Heart left ventricle (tissue), 16 donors: ENCODE measurements at regions not wholly inside any gene's neighbourhood (a gene's known extent, or its start where the extent isn't known, plus 50 kb on each side); places are given as distances from the start of the nearest gene placed in this dataset.

Source experiments
- ATAC-seq, 4 donors: fragments of 200-7000 bp; cut with Tn5 transposase; one replicate each; pipeline ENCODE4 v1.9.1; 2020 to 2022; ENCODE audit warnings: moderate library complexity in 4 of 4, mild to moderate bottlenecking in 3 of 4, moderate number of reproducible peaks in 1 of 4
- DNase-seq, 5 donors: peaks; one replicate each; pipeline ENCODE4 v3.0.0-alpha.2; 2020
- H3K27ac ChIP-seq, 12 donors: fragments of 200-600 bp; sonication (generic) in 4 of 12; one replicate each; pipeline versions ENCODE4 v1.5.0 to v1.8.0; 2016 to 2022; ENCODE audit warnings: mild to moderate bottlenecking in 2 of 12
- H3K27me3 ChIP-seq, 9 donors: fragments of 200-600 bp; sonication (generic) in 2 of 9; one replicate each; pipeline versions ENCODE4 v1.5.1 to v1.8.0; 2016 to 2022; ENCODE audit warnings: mild to moderate bottlenecking in 3 of 9
- H3K36me3 ChIP-seq, 9 donors: fragments of 200-600 bp; sonication (generic) in 2 of 9; one replicate each; pipeline versions ENCODE4 v1.5.0 to v1.8.0; 2018 to 2022; ENCODE audit warnings: mild to moderate bottlenecking in 2 of 9
- H3K4me1 ChIP-seq, 12 donors: fragments of 200-600 bp; sonication (generic) in 4 of 12; one replicate each; pipeline versions ENCODE4 v1.5.0 to v1.8.0; 2016 to 2022; ENCODE audit warnings: mild to moderate bottlenecking in 3 of 12
- H3K4me3 ChIP-seq, 12 donors: fragments of 200-600 bp; sonication (generic) in 4 of 12; one replicate each; pipeline versions ENCODE4 v1.5.0 to v1.8.0; 2017 to 2022; ENCODE audit warnings: mild to moderate bottlenecking in 9 of 12, moderate library complexity in 4 of 12
- H3K9me3 ChIP-seq, 12 donors: fragments of 200-600 bp; sonication (generic) in 4 of 12; one replicate each; pipeline versions ENCODE4 v1.5.0 to v1.8.0; 2016 to 2022; ENCODE audit warnings: mild to moderate bottlenecking in 1 of 12
- POLR2A ChIP-seq, 2 donors: fragments of 450-650 bp; IDR thresholded peaks; one replicate each; pipeline ENCODE4 v1.6.1; 2017; ENCODE audit warnings: antibody characterized with exemption in 2 of 2, mild to moderate bottlenecking in 2 of 2, moderate library complexity in 2 of 2
- WGBS, 4 donors: extraction: QIAGEN DNeasy Blood & Tissue Kit in 2 of 4; methylation state at CpG; one replicate each; pipeline versions ENCODE4 v1.1.5 to v1.1.7; 2013 to 2018; 5-methylcytosine and 5-hydroxymethylcytosine counted together
- intact Hi-C, 10 donors: fragments of 100-400 bp; cut with DNase I; formaldehyde crosslinking; loops; one replicate each; pipeline versions ENCODE4 v1.11.1 to v1.14.2; 2022
- TF ChIP-seq, protein P1 (sequence below), 12 donors: fragments of 200-600 bp; sonication (generic) in 4 of 12; IDR thresholded peaks; one replicate each; pipeline versions ENCODE4 v1.5.0 to v1.8.0; 2018 to 2022; ENCODE audit warnings: antibody characterized with exemption in 12 of 12, mild to moderate bottlenecking in 5 of 12
- donor health status: ischemic (EF 13 %, LVEDD 7.1; RV severe dilation, severe dysfunction).
- donor health status: healthy with polysubstance abuse.
- donor health status: DM: no; HTN: yes; CAD: no.
- donor health status: DM: no; HTN: no; CAD: no.
- donor health status: ischemic (EF 25% LVEDD 6.9; RV normal size, moderate dysfunction).
- donor health status: ischemic (EF 25% LVEDD 5.7; RV mildly dilated, moderate dysfunction).
- donor health status: healthy.
- donor health status: DM: yes; HTN: yes; CAD: no.
- donor health status: ischemic (EF 35%, LVEDD 5.7; RV mildly dilated, moderate dysfunction).
- donor health status: nonischemic (EF 11% LVEDD 7.7; RV severe dilation, severe dysfunction).
- donor health status: DM: yes; HTN: yes; CAD: no.
- donor health status: PGD.
- donor health status: ischemic (EF 29% LVEDD 5.4; RV normal size, mild dysfunction).
- donor health status: nonischemic (EF 23%, LVEDD 6.1; RV moderate dilation, normal function).

- Histone ChIP-seq H3K27ac (no peak overlapping the region), H3K4me1 (peaks cover 0 to 27% (median 8%) of the 10 kb centered on the region in 12 donors), H3K4me3 (peak overlapping the region in 5 of 12 donors; percentile 8 to 32 (median 9)), H3K36me3 (no peaks in the 10 kb centered on the region), H3K27me3 (no peaks in the 10 kb centered on the region), H3K9me3 (no peaks in the 10 kb centered on the region)
- DNase-seq (peak; percentile 68 to 83 (median 71)), ATAC-seq (peak; percentile 87 to 97 (median 93))
- intact Hi-C loops = loop anchor here (2.0 to 10.0 kb wide), 14 partner anchors 105 to 279 kb away; partner anchors contain the start of gene FGF18 (in 2 of the 10)
- 6 to 13% (median 9%) methylated on average over 17 to 28 of the region's 28 CpGs for WGBS, 4 donors
- no peak for TF ChIP-seq POLR2A (IDR thresholded peaks at IDR 0.05)
- TF ChIP-seq, protein P1, sequence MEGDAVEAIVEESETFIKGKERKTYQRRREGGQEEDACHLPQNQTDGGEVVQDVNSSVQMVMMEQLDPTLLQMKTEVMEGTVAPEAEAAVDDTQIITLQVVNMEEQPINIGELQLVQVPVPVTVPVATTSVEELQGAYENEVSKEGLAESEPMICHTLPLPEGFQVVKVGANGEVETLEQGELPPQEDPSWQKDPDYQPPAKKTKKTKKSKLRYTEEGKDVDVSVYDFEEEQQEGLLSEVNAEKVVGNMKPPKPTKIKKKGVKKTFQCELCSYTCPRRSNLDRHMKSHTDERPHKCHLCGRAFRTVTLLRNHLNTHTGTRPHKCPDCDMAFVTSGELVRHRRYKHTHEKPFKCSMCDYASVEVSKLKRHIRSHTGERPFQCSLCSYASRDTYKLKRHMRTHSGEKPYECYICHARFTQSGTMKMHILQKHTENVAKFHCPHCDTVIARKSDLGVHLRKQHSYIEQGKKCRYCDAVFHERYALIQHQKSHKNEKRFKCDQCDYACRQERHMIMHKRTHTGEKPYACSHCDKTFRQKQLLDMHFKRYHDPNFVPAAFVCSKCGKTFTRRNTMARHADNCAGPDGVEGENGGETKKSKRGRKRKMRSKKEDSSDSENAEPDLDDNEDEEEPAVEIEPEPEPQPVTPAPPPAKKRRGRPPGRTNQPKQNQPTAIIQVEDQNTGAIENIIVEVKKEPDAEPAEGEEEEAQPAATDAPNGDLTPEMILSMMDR (IDR thresholded peaks at IDR 0.05) = peak in 11 of 12 donors; percentile 21 to 71 (median 64)
Measured at GRCh38 chr5:171629628-171630349, 155.8 kb upstream of the SMIM23 start.

DNA sequence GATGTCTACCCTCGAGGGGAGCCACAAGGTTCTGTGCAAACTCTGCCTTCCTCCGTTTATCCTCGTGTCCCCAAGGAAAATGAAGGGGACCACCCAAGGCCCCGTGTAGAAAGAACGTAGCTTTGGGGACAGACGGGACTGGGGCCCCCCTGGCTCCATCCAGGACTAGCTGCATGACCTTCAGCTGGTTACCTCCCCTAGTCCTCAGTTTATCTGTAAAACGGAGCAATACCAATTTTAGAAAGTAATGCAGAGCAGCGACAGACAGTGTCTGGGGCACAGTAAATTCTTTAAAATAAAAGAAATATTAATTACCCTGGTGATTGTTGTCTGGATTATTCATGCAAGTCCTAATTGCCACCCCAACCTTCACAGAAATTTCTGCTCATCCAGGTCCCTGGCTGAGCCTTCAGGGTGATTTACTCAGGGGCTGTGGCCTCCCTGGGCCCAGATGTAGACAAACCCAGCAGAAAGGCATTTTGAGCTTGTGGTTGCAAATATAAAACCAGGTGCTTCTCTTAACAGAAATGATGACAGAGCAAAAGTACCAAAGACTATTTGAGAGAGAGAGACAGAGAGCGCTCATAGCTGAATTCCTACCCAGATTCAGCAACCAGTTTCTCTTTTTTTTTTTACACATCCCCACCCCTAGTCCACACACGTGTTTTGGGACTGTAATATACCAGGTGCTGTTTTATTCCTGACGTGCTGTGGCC is 155.1 kb upstream of the SMIM23 start:
- peak overlapping the region in 4 of 12 donors; percentile 8 to 32 (median 8) for H3K4me3 ChIP-seq
- intact Hi-C loops = loop anchor here in 9 of 10 donors (2.0 to 10.0 kb wide), 12 partner anchors 104 to 277 kb away; partner anchors contain the start of gene FGF18 (in 1 of the 9)
- DNase-seq (no peak), ATAC-seq (peak in 2 of 4 donors; percentile 25)
- WGBS, 4 donors = 39 to 53% (median 45%) methylated on average over 11 of the region's 11 CpGs
- peaks cover 0 to 34% (median 8%) of the 10 kb centered on the region in 12 donors for H3K4me1 ChIP-seq
- no peaks in the 10 kb centered on the region for H3K27me3 ChIP-seq
- TF ChIP-seq POLR2A (IDR thresholded peaks at IDR 0.05) = no peak
- TF ChIP-seq, protein P1 (IDR thresholded peaks at IDR 0.05) = peak in 2 of 12 donors; percentile 1 to 12
- H3K27ac ChIP-seq = no peak overlapping the region
- H3K36me3 ChIP-seq = no peaks in the 10 kb centered on the region
- no peaks in the 10 kb centered on the region for H3K9me3 ChIP-seq

- no peak overlapping the region for H3K4me3 ChIP-seq
- intact Hi-C loops = loop anchor here in 8 of 10 donors (5.0 to 10.0 kb wide), 11 partner anchors 102 to 275 kb away; partner anchors contain the start of gene FGF18 (in 1 of the 8)
- no peaks in the 10 kb centered on the region for H3K27me3 ChIP-seq
- DNase-seq = no peak
- no peaks in the 10 kb centered on the region for H3K9me3 ChIP-seq
- ATAC-seq = no peak
- H3K27ac ChIP-seq = no peak overlapping the region
- H3K4me1 ChIP-seq = peaks cover 0 to 38% (median 8%) of the 10 kb centered on the region in 12 donors
- H3K36me3 ChIP-seq = no peaks in the 10 kb centered on the region
- 67 to 87% (median 82%) methylated on average over 3 of the region's 3 CpGs for WGBS, 4 donors
- TF ChIP-seq, protein P1 (IDR thresholded peaks at IDR 0.05) = no peak
- TF ChIP-seq POLR2A (IDR thresholded peaks at IDR 0.05) = no peak
Measured at GRCh38 chr5:171632616-171633015, 153.0 kb upstream of the SMIM23 start.
